G401.6 (cell line): ENCODE measurements at regions not wholly inside any gene's neighbourhood (a gene's known extent, or its start where the extent isn't known, plus 50 kb on each side); places are given as distances from the start of the nearest gene placed in this dataset.
"Not testable (repeated sequence)": the region's sequence is repeated elsewhere in the genome, so short reads cannot be mapped to it uniquely, and the experiment has no call there.

Experiments
- FAIRE-seq: peaks from 2 replicates; lab custom pipeline; 2012; peaks lifted over from hg19 to GRCh38; lab: Jason Lieb, UNC

DNA sequence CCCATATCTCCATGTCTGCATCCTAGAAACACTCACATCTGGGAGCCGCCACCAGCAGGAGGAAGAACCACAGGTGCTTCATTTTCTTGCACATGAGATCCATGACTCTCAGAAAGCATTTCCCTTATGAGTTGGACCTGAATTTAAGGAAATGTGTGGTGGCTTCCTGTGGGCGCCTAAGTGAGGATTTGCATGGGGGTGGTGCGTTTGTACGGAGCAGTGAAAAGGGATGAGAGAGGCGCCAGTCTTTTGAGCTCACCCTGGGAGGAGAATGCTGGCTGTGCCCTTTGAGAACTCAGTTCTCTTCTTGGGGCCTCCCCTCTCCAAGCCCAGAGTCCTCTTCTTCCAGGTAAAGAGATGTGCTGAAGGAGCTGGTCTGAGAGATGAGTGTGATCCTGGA lies 895.7 kb downstream of the TMEM121 start:
- no peak for FAIRE-seq

GRCh38 chr14:106425150-106425549 lies 898.8 kb downstream of the TMEM121 start:
- FAIRE-seq = not testable (repeated sequence)

DNA sequence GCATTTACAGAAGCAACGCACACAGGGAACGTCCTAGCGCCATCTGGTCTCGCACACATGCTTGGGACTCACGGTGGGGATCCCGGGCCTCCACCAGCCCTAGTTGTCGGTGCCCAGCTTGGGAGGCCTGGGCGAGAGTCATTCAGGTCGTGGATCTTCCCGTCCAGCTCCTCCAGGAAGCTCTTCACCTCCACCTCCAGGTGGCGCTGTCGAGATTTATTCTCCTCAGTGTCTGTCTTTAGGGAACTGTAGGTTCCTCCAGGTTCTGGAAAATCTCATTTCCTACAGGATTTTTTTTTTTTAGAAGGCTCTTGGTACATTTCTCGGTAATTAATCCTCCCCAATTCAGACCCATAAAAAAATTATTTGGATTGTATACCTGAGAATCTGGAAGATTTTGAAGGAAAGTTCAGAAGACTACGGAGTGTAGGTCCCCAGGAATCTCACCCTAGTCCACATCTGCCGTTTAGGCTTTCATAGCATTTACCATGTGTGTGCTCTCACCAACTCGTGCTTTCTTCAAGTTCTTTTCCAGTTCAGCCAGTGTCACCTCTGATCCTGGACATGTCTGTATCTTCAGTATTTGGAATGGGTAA lies 910.0 kb downstream of the TMEM121 start:
- no peak for FAIRE-seq

DNA sequence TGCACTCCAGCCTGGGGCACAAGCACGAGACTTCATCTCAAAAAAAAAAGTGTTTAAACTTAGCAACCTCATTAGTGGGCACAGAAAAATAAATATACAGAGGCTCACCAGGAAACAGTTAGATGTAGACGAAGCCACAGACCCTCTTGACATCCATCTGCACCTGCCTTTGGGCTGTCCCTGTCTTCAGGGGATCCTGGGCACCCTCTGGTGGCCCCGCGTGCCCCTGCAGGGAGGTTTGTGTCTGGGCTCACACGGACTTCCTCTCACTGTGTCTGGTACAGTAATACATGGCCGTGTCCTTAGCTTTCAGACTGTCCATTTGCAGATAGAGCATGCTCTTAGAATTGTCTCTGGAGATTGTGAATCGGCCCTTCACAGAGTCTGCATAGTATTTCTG lies 916.5 kb downstream of the TMEM121 start:
- FAIRE-seq = no peak

DNA sequence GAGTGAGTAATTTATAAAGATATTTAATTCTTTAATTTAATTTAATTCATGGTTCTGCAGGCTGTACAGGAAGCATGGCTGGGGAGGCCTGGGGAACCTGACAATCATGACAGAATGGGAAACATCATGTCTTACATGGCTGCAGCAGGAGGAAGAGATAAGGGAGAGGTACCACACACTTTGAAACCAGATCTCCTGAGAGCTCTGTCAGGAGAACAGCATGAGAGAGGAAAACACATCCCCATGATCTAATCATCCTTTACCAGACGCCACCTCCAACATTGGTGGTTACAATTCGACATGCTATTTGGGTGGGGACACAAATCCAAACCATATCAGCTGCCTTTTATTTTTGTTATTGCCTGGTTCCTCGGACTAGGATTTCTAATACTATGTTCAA lies 928.6 kb downstream of the TMEM121 start:
- no peak for FAIRE-seq

GRCh38 chr14:106459971-106460730 lies 933.8 kb downstream of the TMEM121 start:
- no peak for FAIRE-seq

- no peak for FAIRE-seq
These were observed 934.5 kb downstream of the TMEM121 start for GRCh38 chr14:106460916-106461315.

GRCh38 chr14:106466483-106466882 lies 940.1 kb downstream of the TMEM121 start:
- not testable (repeated sequence) for FAIRE-seq

DNA sequence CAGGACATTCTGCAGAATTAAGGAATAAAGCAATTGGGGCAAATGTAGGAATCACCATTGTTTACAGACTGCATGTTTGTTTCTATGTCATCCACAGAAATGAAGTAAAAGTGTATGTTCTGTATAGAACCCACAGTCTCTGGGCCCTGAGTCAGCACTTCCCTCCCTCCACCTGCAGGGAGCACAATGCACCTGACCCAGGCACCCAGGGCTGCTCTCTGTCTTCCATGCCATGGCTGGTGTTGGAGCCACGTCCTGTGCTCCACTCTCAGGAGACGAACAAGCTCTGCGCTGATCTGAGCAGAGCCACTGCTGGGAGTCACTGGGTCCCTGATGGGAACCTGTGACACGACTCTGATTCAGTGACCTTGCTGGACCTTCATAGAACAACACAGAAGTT lies 942.5 kb downstream of the TMEM121 start:
- FAIRE-seq = not testable (repeated sequence)

GRCh38 chr14:106470028-106470427 lies 943.6 kb downstream of the TMEM121 start:
- FAIRE-seq = not testable (repeated sequence)

- FAIRE-seq = not testable (repeated sequence)
These were observed 948.1 kb downstream of the TMEM121 start for GRCh38 chr14:106474261-106475028.

GRCh38 chr14:106475214-106475613 lies 948.8 kb downstream of the TMEM121 start:
- FAIRE-seq = not testable (repeated sequence)

DNA sequence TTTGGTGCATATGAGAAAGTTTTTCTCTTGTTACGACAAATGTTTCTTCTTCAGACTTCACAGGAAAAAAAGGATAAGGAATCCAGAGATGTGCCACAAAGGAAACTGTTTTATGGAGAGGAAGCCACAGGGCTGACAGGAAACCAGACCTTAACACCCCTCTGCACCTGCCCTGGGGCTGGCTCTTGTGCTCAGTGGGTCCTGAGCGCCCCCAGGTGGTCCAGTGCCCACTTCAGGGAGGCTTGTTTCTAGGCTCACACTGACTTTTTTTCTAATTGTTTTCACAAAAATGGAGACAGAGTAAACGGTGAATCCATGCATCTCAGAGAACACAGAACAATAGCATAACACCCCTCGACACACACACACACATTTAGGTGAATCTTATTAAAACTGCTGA lies 951.2 kb downstream of the TMEM121 start:
- FAIRE-seq = not testable (repeated sequence)

DNA sequence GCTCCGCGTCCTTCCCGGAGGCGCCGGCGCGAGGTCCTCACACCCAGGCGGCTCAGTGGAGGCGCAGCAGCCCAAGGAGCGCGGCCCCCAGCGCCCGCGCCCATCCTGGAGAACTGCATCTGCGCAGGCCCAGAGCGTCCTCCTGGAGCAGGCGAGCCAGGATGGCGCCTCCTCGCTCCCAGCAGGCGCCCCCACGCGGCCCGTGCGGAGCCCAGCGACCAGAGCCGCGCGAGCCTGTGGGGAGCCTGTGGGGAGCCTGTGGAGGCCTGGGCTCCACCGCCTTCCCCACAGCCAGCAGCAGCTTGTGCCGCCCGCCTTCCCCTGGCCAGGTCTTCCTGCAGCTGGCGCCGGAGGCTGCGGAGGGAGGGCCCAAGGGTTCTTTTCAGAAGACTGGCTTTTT lies 953.9 kb downstream of the TMEM121 start:
- FAIRE-seq = not testable (repeated sequence)

- FAIRE-seq = not testable (repeated sequence)
These were observed 955.8 kb downstream of the TMEM121 start for GRCh38 chr14:106482213-106482612.

- FAIRE-seq = no peak
These were observed 961.2 kb downstream of the TMEM121 start for GRCh38 chr14:106487600-106487999.

- no peak for FAIRE-seq
These were observed 961.9 kb downstream of the TMEM121 start for GRCh38 chr14:106488291-106488690.

- FAIRE-seq = no peak
These were observed 962.9 kb downstream of the TMEM121 start for GRCh38 chr14:106489112-106489881.

GRCh38 chr14:106490442-106490841 lies 964.1 kb downstream of the TMEM121 start:
- no peak for FAIRE-seq

DNA sequence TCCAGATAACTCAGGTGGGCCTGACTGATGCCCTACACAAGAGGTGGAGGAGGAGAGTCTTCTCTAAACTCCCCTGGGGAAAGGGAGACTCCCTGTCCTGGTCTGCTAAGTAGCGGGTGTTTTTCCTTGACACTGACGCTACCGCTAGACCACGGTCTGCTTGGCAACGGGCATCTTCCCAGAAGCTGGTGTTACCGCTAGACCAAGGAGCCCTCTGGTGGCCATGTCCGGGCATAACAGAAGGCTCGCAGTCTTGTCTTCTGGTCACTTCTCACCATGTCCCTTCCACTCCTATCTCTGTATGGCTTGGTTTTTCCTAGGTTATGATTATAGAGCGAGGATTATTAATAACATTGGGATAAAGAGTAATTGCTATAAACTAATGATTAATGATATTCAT lies 965.5 kb downstream of the TMEM121 start:
- FAIRE-seq = no peak

DNA sequence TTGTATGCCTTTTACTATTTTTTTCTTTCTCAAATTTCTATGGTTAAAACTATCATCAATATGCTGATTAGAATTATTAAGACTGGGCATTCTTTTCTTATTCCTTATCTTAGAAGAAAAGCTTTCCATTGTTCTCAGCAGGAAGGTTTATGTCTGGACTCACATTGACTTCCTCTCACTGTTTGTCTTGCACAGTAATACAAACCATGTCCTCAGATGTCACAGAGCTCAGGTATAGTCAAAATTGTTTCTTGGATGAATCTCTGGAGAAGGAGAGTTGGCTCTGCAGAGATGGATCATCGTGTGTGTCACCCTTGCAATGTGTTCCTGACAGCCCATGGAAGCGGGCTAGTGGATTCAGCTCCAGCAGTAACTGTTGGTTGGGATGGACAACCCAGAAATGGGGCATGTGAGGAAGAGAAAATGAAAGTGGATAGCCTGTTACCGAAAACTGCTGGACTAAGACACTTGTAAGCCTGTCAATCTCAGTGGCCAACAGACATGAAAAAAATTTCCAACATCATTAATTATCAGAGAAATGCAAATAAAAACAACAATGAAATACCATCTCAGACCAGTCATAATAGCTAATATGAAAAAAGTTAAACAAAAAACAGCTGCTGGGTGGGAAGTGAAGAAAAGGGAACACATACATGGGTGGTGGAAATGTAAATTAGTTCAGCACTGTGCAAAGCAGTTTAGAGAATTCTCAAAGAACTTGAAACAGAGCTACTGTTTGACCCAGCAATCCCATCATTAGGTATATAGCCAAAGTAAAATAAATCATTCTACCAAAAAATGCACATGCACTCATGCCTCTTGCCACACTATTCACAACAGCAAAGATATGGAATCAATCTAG lies 967.8 kb downstream of the TMEM121 start:
- FAIRE-seq = no peak
